HG02678 (cell line): ENCODE measurements at regions not wholly inside any gene's neighbourhood (a gene's known extent, or its start where the extent isn't known, plus 50 kb on each side); places are given as distances from the start of the nearest gene placed in this dataset.
"Not testable (repeated sequence)": the region's sequence is repeated elsewhere in the genome, so short reads cannot be mapped to it uniquely, and the experiment has no call there.

Experiments used
- ATAC-seq: cut with Tn5 transposase; IDR thresholded peaks from one replicate; pipeline ENCODE4 v1.9.1; 2021; ENCODE audit warnings: mild to moderate bottlenecking, moderate library complexity; ENCODE audit not compliant: unreplicated experiment

- no peak for ATAC-seq
Observed at GRCh38 chr4:159639671-159640323, 536.9 kb downstream of the RAPGEF2 start.

DNA sequence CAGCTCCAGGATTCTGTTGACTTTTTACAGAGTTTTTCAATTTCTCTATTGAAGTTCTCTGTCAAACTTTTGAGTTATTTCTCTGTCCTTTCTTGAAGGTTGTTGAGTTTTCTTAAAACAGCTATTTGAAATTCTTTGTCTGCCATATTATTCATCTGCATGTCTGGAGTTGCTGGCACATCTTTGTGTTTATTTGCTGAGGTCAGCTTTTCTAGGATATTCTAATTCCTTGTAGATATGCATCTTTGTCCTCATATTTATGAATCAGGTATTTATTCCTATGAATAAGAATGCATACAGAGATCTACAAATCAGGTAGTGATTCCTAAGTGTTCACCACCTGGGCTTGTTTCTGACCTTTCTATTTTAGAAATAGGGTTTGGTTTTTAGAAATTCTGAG lies 546.4 kb downstream of the RAPGEF2 start:
- ATAC-seq, result no peak

GRCh38 chr4:159652871-159653270 lies 550.0 kb downstream of the RAPGEF2 start:
- ATAC-seq, result no peak

DNA sequence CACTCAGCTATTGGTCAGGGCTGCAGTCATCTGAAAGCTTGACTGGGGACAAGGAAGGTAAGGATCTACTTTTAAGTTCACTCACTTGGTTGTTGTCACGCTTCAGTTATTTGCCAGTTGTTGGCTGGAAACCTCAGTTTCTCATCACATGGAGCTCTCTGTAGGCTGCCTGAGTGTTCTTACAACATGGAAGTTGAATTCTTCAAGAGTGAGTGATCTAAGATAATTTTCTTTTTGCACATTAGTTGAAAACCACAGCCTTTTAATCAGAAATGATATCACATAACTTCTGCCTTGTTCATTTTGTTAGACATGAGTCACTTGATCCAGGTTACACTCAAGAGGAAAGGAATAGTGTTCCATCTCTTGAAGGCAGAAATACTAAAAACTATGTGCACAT lies 552.7 kb downstream of the RAPGEF2 start:
- no peak for ATAC-seq

DNA sequence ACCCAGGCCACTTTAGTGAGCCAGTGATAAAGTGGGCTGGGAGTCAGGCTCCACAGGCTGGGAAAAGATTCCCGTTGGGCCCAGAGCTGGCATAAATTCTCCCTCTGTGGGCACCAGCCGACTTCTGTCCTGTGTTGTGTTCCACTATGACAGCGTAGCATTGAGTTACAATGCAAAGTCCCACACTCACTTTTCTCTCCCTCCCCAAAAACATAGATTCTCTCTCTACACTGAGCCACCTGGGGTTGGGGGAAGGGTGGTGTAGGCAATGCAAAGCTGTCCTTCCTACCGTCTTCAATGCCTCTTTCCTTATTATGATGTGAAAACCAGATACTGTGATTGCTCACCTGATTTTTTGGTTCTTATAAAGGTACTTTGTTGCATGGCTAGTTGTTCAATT lies 566.2 kb downstream of the RAPGEF2 start:
- no peak for ATAC-seq

DNA sequence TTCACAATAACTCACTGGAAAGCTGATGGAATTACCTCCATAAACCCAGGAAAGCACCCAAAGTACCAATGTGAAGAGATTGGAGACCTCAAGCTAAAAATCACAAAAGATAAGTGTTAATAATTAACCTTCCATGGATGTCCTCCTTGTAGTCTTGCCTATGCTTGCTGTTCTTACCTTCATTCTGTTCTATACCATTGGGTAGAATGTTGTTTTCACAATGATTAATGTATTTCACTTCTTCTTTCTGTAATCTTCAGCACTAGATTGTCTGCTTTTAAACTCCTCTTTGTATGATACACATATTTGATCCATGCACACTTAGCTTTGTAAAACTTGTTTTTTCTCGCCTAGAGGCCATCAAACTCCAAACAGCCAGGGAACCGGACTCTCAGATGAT lies 570.3 kb downstream of the RAPGEF2 start:
- no peak for ATAC-seq

DNA sequence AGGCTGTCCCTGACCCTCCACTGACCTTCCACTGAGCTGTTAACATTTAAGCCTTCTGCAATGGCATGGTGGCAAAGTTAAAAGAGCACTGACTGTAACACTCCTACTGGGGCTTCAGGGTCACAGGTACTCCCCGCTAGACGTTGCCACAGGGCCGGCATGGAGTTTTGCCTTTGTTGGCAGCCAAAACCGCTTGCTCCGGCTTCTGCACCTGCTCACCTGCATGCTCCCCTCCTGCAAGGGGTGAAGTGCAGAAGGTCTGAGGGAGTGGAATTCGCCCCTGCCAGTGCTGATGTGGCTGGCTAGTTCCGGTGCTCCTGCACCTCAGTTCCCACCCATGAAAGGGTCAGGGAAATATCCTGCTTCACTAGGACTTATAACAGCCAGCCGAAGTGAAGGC lies 571.4 kb downstream of the RAPGEF2 start:
- no peak for ATAC-seq

- no peak for ATAC-seq
Observed at GRCh38 chr4:159677521-159677920, 574.6 kb downstream of the RAPGEF2 start.

DNA sequence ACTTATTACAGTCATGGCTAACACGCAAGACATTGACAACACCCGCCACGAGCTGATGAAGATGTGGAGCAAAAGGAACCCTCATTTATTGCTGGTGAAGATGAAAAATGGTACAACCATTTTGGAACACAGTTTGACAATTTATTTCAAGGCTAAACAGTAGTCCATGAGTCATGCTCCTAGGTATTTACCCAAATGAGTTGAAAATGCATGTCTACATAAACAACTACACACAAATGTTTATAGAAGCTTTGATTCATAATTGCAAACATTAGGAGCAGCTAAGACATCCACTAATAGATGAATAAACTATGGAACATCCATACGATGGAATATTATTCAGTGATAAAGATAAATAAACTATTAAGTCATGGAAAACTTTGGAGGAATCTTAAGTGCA lies 580.1 kb downstream of the RAPGEF2 start:
- ATAC-seq, result no peak

DNA sequence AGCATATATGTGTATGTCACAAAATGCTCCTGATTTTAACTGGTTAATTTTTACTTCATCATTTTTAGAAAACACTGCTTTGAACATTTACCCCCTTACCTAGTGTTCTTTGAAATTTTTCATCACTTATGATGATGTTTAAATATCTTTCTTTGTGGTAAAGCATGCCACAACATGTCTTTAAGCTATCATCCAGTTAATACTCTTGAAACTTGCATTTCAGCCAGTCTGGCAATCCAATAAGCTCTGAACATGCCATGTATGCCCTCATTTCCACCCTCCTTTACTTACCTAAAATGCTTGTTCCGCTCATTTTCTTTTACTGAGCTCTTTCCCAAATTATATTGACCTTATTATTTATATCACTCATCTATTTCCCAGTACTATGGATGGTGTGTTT lies 581.2 kb downstream of the RAPGEF2 start:
- no peak for ATAC-seq

GRCh38 chr4:159685340-159686092 lies 582.6 kb downstream of the RAPGEF2 start:
- ATAC-seq, result no peak

GRCh38 chr4:159689526-159689925 lies 586.6 kb downstream of the RAPGEF2 start:
- no peak for ATAC-seq

GRCh38 chr4:159697322-159698283 lies 594.7 kb downstream of the RAPGEF2 start:
- no peak for ATAC-seq

DNA sequence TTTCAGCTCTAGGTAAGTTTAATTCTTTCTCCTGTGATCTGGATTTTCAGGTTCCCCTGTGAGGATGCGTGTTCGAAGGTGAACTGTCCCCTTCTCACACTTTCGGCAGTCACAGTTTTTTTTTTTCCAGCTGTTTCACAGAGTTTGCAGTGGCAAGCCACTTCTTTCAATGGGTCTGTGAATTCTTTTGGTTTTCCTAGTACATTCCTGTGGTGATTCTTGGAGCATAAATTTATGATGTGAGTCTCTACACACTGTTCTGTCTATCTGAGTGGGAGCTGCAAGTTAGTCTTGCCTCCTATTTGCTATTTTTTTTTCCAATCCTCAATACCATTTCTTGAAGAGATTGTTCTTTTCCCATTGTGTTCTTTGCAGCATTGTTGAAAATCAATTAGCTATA lies 595.5 kb downstream of the RAPGEF2 start:
- ATAC-seq, result no peak

- no peak for ATAC-seq
Observed at GRCh38 chr4:159702200-159702599, 599.3 kb downstream of the RAPGEF2 start.

DNA sequence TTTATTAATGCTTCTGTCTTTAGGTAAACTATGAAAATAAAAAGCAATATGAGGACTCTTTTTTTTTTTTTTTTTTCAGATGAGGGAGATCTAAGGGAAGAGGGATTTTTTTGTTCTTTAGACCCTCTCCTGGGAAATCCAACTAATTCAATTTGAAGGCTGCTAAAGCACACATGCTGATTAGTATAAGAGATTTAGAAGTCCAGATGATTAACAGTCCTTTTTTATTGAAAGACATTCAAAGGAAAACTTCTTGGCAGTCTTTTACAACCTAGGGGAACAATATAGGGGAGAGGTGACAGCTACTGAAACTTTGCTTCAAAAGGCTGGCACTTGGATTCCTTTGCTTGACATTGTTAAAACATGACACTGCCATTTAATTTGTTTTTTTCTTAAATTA lies 602.5 kb downstream of the RAPGEF2 start:
- no peak for ATAC-seq

GRCh38 chr4:159706704-159707103 lies 603.8 kb downstream of the RAPGEF2 start:
- ATAC-seq, result no peak

DNA sequence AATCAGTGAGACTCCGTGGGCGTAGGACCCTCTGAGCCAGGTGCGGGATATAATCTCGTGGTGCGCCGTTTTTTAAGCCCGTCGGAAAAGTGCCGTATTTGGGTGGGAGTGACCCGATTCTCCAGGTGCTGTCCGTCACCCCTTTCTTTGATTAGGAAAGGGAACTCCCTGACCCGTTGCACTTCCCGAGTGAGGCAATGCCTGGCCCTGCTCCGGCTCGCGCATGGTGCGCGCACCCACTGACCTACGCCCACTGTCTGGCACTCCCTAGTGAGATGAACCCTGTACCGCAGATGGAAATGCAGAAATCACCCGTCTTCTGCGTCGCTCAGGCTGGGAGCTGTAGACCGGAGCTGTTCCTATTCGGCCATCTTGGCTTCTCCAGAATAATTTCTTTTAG lies 612.3 kb downstream of the RAPGEF2 start:
- not testable (repeated sequence) for ATAC-seq

- ATAC-seq, result no peak
Observed at GRCh38 chr4:159719531-159719930, 616.7 kb downstream of the RAPGEF2 start.

GRCh38 chr4:159722052-159722451 lies 619.2 kb downstream of the RAPGEF2 start:
- no peak for ATAC-seq

DNA sequence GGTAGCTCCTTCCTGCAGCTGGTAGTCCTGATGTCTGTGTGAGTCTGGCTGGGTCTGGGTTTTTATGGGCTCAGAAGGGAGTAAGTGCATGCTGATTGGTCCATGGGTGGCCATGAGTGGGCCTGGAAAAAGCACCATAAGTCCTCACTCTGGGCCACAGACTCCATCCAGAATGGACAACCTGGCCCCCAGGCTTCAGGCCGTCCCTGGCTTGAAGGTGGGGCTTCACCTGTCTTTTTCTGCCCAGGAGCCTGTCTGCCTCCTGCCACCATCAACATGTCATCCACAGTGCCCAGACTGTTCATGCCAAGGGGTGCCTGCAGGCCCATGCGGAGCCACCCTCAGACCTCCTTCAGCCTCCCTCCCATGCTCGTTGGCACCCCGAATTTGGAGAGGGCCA lies 620.0 kb downstream of the RAPGEF2 start:
- no peak for ATAC-seq
